ENCODE measurements at regions not wholly inside any gene's neighbourhood (a gene's known extent, or its start where the extent isn't known, plus 50 kb on each side); places are given as distances from the start of the nearest gene placed in this dataset.

- no peak overlapping the region for H3K56ac ChIP-seq (ENCODE audit: extremely low read depth, insufficient read depth, low read length)
- H2BK15ac ChIP-seq (ENCODE audit: low read depth, low read length), result no peak overlapping the region
- no peak overlapping the region for H3K14ac ChIP-seq (replicated peaks; ENCODE audit: low read depth, low read length)
- in situ Hi-C loops (cut with MboI; ENCODE audit: low sequenced_read_pairs), result no loop called here
- DNase-seq (no peak), ATAC-seq (ENCODE audit: low read depth) (no peak)
- no peak overlapping the region for H4K5ac ChIP-seq (ENCODE audit: low read depth, low read length)
- H2AFZ ChIP-seq (replicated peaks; ENCODE audit: low read length, poor library complexity), result no peak overlapping the region
- H3K27ac ChIP-seq (ENCODE audit: insufficient read depth, low read length), result no peak overlapping the region
- H3K9me3 ChIP-seq (ENCODE audit: control insufficient read depth, insufficient read depth, low read length), result peaks cover 8% of the 10 kb centered on the region
- no peaks in the 10 kb centered on the region for H3K9me1 ChIP-seq (ENCODE audit: insufficient read depth, low read length)
- H3K9ac ChIP-seq (ENCODE audit: low read depth, low read length), result no peak overlapping the region
- WGBS, 2 experiments (ENCODE audit: extremely low coverage in 2 of 2, insufficient read length in 1 of 2), result no CpG with 5 or more reads among the region's 2 CpGs
- no TSS peak for BruUV-seq (replicated peaks)
- no peak overlapping the region for H2AK5ac ChIP-seq (ENCODE audit: low read depth, low read length)
- H2AK9ac ChIP-seq (replicated peaks; ENCODE audit: low read depth, low read length, poor library complexity), result no peak overlapping the region
- ChIA-PET CTCF (no interaction called here), POLR2A (ENCODE audit: unreplicated experiment) (no interaction called here)
- H3K36me3 ChIP-seq (ENCODE audit: control insufficient read depth, insufficient read depth, low read length), result no peaks in the 10 kb centered on the region
- no peaks in the 10 kb centered on the region for H4K20me1 ChIP-seq (ENCODE audit: insufficient read depth, low read length)
- no peak overlapping the region for H2BK120ac ChIP-seq (ENCODE audit: low read depth, low read length)
- intact Hi-C loops (cut with micrococcal nuclease), result no loop called here
- no peak overlapping the region for H3K23ac ChIP-seq (ENCODE audit: low read depth, low read length)
- H4K91ac ChIP-seq (ENCODE audit: insufficient read depth, low read depth, low read length), result no peak overlapping the region
- H2BK20ac ChIP-seq (ENCODE audit: low read depth, low read length), result no peak overlapping the region
- no peak overlapping the region for H3K18ac ChIP-seq (ENCODE audit: low read depth, low read length)
- no peak overlapping the region for H3K4ac ChIP-seq (ENCODE audit: low read depth, low read length)
- dilution Hi-C loops (cut with HindIII; ENCODE audit: low sequenced_read_pairs, unreplicated experiment), result no loop called here
- H3K4me2 ChIP-seq (ENCODE audit: low read depth, low read length), result no peak overlapping the region
- no peak overlapping the region for H3K4me3 ChIP-seq (ENCODE audit: insufficient read depth, low read depth, low read length)
- no peaks in the 10 kb centered on the region for H3K4me1 ChIP-seq (ENCODE audit: control insufficient read depth, insufficient read depth, low read length)
- H2BK5ac ChIP-seq (ENCODE audit: low read depth, low read length, poor library complexity, severe bottlenecking), result no peak overlapping the region
- H3K79me1 ChIP-seq (ENCODE audit: low read depth in 1 of 2, low read length in 2 of 2), result no peaks in the 10 kb centered on the region
- no peak overlapping the region for H4K8ac ChIP-seq (ENCODE audit: low read depth in 2 of 2, low read length in 2 of 2)
- no peak for TF ChIP-seq CTCF (conservative IDR thresholded peaks at IDR 0.05; ENCODE audit: low read depth, low read length)
- no peak for TF ChIP-seq CEBPB (IDR thresholded peaks at IDR 0.05; ENCODE audit: low read depth, low read length)
- no peak for TF ChIP-seq USF2 (IDR thresholded peaks at IDR 0.05; ENCODE audit: low read depth, low read length)
- no peak for TF ChIP-seq NFE2L2 (IDR thresholded peaks at IDR 0.05; ENCODE audit: low read depth, low read length)
- no peak for TF ChIP-seq ELK1 (IDR thresholded peaks at IDR 0.05; ENCODE audit: borderline replicate concordance, low read depth, low read length)
- TF ChIP-seq MXI1 (IDR thresholded peaks at IDR 0.05; ENCODE audit: borderline replicate concordance, low read depth, low read length), result no peak
- TF ChIP-seq SMC3 (IDR thresholded peaks at IDR 0.05; ENCODE audit: low read depth, low read length), result no peak
- no peak for TF ChIP-seq RCOR1 (IDR thresholded peaks at IDR 0.05; ENCODE audit: insufficient replicate concordance, low read length)
- no peak for TF ChIP-seq MAZ (IDR thresholded peaks at IDR 0.05; ENCODE audit: borderline replicate concordance, low read depth, low read length)
- no peak for TF ChIP-seq CHD1 (IDR thresholded peaks at IDR 0.05; ENCODE audit: low read depth, low read length)
- TF ChIP-seq RAD21 (IDR thresholded peaks at IDR 0.05; ENCODE audit: low read length), result no peak
- no peak for TF ChIP-seq FOS (IDR thresholded peaks at IDR 0.05; ENCODE audit: low read depth, low read length)
- no peaks in the 10 kb centered on the region for H3K27me3 ChIP-seq (ENCODE audit: control insufficient read depth, insufficient read depth, low read length)
Observed at GRCh38 chr11:90555477-90555876, 332.6 kb upstream of the CHORDC1 start.

Measured in IMR-90 (cell line).